Right lobe of liver (tissue), 6 donors: ENCODE measurements at regions not wholly inside any gene's neighbourhood (a gene's known extent, or its start where the extent isn't known, plus 50 kb on each side); places are given as distances from the start of the nearest gene placed in this dataset.
A peak's percentile ranks its signal among the peaks of the same experiment; 100 is the strongest.

Source experiments
- ATAC-seq, 4 donors: fragments of 200-7000 bp; cut with Tn5 transposase; one replicate each; pipeline ENCODE4 v1.9.1; 2020; ENCODE audit warnings: mild to moderate bottlenecking in 4 of 4, moderate library complexity in 4 of 4
- DNase-seq, 3 donors: peaks; one replicate each; pipeline ENCODE4 v3.0.0-alpha.2; 2020
- H3K27ac ChIP-seq, 3 donors: fragments of 200-600 bp; one replicate each; pipeline ENCODE4 v1.8.0; 2022
- H3K27me3 ChIP-seq, 2 donors: fragments of 200-600 bp; one replicate each; pipeline ENCODE4 v1.8.0; 2022
- H3K36me3 ChIP-seq, 4 donors: fragments of 200-600 bp; sonication (generic) in 1 of 4; one replicate each; pipeline versions ENCODE4 v1.5.1 to v1.8.0; 2017 to 2022; ENCODE audit warnings: control low read depth in 1 of 4
- H3K4me1 ChIP-seq, 4 donors: fragments of 200-600 bp; sonication (generic) in 1 of 4; one replicate each; pipeline versions ENCODE4 v1.5.1 to v1.8.0; 2017 to 2022; ENCODE audit warnings: control low read depth in 1 of 4
- H3K4me3 ChIP-seq, 3 donors: fragments of 200-600 bp; one replicate each; pipeline ENCODE4 v1.8.0; 2022
- H3K9me3 ChIP-seq, 4 donors: fragments of 200-600 bp; sonication (generic) in 1 of 4; one replicate each; pipeline versions ENCODE4 v1.5.1 to v1.8.0; 2017 to 2022; ENCODE audit warnings: control low read depth in 1 of 4
- CTCF ChIP-seq, 4 donors: fragments of 200-600 bp in 3 of 4; fragments of 450-650 bp in 1 of 4; IDR thresholded peaks; one replicate each; pipeline versions ENCODE4 v1.5.1 to v1.8.0; 2016 to 2022; ENCODE audit warnings: antibody characterized with exemption in 4 of 4, mild to moderate bottlenecking in 2 of 4
- POLR2A ChIP-seq: fragments of 450-650 bp; IDR thresholded peaks from one replicate; pipeline ENCODE4 v1.6.1; 2017; ENCODE audit warnings: antibody characterized with exemption, mild to moderate bottlenecking
- WGBS: methylation state at CpG from one replicate; pipeline ENCODE4 v1.1.6; 2018; ENCODE audit warnings: low coverage, low lambda C conversion rate; ENCODE audit not compliant: insufficient coverage; ENCODE audit errors: missing lambda C conversion rate; 5-methylcytosine and 5-hydroxymethylcytosine counted together
- intact Hi-C, 2 donors: fragments of 100-400 bp; cut with DNase I; formaldehyde crosslinking; loops; one replicate each; pipeline versions ENCODE4 v1.11.2 to v1.14.1; 2022
- donor health status: DM: no; HTN: yes; CAD: no.
- donor health status: DM: no; HTN: no; CAD: no.
- donor health status: DM: no; HTN: no; CAD: no.
- donor health status: DM: no; HTN: yes; CAD: no.
- donor health status: DM: no; HTN: yes; CAD: no.

- TF ChIP-seq CTCF (IDR thresholded peaks at IDR 0.05) (peak; percentile 6 to 42 (median 22)), POLR2A (no peak)
- no peaks in the 10 kb centered on the region for H3K36me3 ChIP-seq
- no peaks in the 10 kb centered on the region for H3K4me1 ChIP-seq
- ATAC-seq = peak; percentile 74 to 95 (median 92)
- WGBS = 0% methylated on average over 1 of the region's 1 CpG
- no peaks in the 10 kb centered on the region for H3K27me3 ChIP-seq
- H3K27ac ChIP-seq = no peak overlapping the region
- H3K4me3 ChIP-seq = no peak overlapping the region
- intact Hi-C loops = no loop called here
- H3K9me3 ChIP-seq = no peaks in the 10 kb centered on the region
- DNase-seq = peak in 1 of 3 donors; percentile 66
Observed at GRCh38 chr3:59607656-59608055, 557.8 kb upstream of the CFAP20DC start.

DNA sequence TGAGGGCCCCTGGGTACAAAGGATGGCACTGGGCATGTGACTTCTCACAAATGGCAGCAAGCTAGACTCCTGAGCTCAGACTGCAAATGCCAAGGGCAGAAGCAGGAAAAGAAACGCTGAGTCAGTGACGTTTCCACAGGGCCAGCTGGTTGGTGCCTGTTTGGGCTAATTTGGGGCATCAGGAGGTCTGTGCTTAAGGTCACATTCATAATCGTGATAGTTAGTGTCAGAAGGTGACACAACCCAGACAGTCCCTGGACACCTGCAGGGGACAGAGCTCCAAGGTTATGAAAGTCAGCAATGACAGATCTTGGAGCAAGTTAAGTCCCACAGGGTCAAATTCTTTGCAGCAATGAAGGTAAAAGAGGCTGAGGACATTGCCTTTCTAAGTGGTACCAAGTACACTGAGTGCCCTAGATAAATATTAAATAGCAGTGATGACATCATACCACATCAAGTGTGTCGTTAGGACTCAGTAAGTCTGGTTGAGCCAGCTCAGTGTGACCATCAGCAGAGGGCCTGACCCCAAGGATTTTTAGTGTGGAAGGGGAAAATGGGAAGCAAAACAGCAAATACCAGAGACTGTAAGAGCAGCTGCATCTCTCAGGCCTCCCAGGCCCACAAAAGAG is 556.9 kb upstream of the CFAP20DC start:
- H3K27ac ChIP-seq = peak overlapping the region in 1 of 3 donors; percentile 3
- TF ChIP-seq CTCF (IDR thresholded peaks at IDR 0.05) (no peak), POLR2A (no peak)
- DNase-seq (no peak), ATAC-seq (peak in 2 of 4 donors; percentile 8 to 10)
- intact Hi-C loops = no loop called here
- H3K9me3 ChIP-seq = no peaks in the 10 kb centered on the region
- H3K4me3 ChIP-seq = no peak overlapping the region
- H3K36me3 ChIP-seq = no peaks in the 10 kb centered on the region
- H3K4me1 ChIP-seq = no peaks in the 10 kb centered on the region
- no peaks in the 10 kb centered on the region for H3K27me3 ChIP-seq
- 52% methylated on average over 4 of the region's 4 CpGs for WGBS

GRCh38 chr3:59605944-59606534 is 556.2 kb upstream of the CFAP20DC start:
- 69% methylated on average over 4 of the region's 5 CpGs for WGBS
- no peaks in the 10 kb centered on the region for H3K27me3 ChIP-seq
- TF ChIP-seq CTCF (IDR thresholded peaks at IDR 0.05) (no peak), POLR2A (no peak)
- intact Hi-C loops = no loop called here
- H3K9me3 ChIP-seq = no peaks in the 10 kb centered on the region
- no peak for DNase-seq
- H3K4me1 ChIP-seq = no peaks in the 10 kb centered on the region
- no peak overlapping the region for H3K4me3 ChIP-seq
- no peak overlapping the region for H3K27ac ChIP-seq
- no peak for ATAC-seq
- H3K36me3 ChIP-seq = no peaks in the 10 kb centered on the region

DNA sequence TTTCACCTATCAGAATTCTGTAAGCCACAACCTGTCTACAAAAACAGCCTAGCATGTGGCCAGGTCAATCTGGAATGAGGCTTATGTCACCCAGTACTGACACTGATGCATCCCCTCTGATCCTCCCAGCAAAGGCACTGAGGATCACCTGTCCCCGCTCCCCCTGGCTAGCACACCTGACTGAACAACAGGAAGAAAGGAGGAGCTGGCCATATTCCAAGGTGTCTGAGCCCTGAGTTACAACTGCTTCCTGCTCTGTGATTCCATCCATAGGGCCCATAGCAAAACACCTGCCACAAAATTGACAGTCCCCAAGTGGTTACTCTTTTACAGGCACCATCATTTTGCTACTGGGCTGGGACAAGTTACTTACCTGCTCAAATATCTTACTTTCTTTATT is 555.5 kb upstream of the CFAP20DC start:
- Histone ChIP-seq H3K9me3 (no peaks in the 10 kb centered on the region), H3K4me1 (no peaks in the 10 kb centered on the region), H3K36me3 (no peaks in the 10 kb centered on the region), H3K27me3 (no peaks in the 10 kb centered on the region), H3K27ac (no peak overlapping the region), H3K4me3 (no peak overlapping the region)
- WGBS = no CpG with 5 or more reads among the region's 1 CpG
- TF ChIP-seq POLR2A = no peak
- no peak for TF ChIP-seq CTCF (IDR thresholded peaks at IDR 0.05)
- intact Hi-C loops = no loop called here
- ATAC-seq = no peak
- DNase-seq = no peak
